Germinal center (tissue), 1 donor: ENCODE measurements at regions not wholly inside any gene's neighbourhood (a gene's known extent, or its start where the extent isn't known, plus 50 kb on each side); places are given as distances from the start of the nearest gene placed in this dataset.
"Not testable (repeated sequence)": the region's sequence is repeated elsewhere in the genome, so short reads cannot be mapped to it uniquely, and the experiment has no call there.

Experiments
- DNase-seq: peaks from one replicate; pipeline ENCODE4 v3.0.0; 2012; ENCODE audit warnings: mixed read lengths, low spot score

GRCh38 chr16:16618963-16619465 is 240.1 kb downstream of the NPIPA7 start:
- not testable (repeated sequence) for DNase-seq

DNA sequence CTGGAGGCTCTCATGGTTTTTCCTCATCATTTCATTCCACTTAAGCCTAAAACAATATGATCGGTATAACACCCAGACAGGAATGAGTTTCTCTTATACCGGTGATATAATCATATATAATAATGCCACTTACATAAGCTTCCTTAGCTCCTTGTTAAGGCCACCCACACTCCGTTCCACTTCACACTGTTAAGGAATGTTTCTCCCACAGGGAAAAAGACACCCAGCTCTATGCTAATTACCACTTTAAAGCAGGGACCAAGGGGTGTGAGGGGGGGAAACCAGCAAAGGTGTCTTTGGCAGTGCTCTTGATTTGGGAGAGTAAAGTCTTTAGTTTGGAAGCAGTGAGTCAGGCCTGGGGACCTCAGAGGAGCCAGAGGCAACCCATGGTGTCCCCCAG is 245.4 kb downstream of the NPIPA7 start:
- not testable (repeated sequence) for DNase-seq

GRCh38 chr16:16625140-16625539 is 246.2 kb downstream of the NPIPA7 start:
- DNase-seq, result not testable (repeated sequence)

DNA sequence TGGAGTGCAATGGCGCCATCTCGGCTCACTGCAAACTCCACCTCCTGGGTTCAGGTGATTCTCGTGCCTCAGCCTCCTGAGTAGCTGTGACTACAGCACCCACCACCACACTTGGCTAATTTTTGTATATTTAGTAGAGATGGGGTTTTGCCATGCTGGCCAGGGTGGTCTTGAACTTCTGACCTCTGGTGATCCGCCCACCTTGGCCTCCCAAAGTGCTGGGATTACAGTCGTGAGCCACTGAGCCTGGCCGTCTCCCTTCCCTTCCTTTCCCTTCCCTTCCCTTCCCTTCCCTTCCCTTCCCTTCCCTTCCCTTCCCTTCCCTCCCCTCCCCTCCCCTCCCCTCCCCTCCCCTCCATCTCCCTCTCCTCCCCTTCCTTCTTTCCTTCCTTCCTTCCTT is 248.9 kb downstream of the NPIPA7 start:
- not testable (repeated sequence) for DNase-seq

DNA sequence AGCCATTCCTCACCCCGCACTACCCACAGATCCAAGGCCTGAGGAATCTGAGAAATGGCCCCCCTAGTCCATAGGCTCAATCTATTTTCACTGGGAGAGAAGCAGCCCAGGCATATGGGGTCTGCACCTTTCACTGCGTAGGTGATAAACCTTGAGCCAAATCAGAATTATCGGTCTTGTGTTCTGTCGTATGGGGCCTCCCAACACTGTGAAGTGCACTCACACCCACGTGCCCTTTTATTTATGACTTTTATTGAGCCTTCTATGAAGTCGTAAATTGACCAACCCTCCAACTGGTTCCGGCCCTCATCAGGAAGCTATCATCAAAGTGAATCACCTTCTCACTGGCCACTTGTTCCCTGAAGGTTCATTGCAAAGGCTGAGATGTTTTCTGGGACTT is 259.3 kb downstream of the NPIPA7 start:
- DNase-seq, result not testable (repeated sequence)

- DNase-seq, result not testable (repeated sequence)
These were observed 259.8 kb downstream of the NPIPA7 start for GRCh38 chr16:16638714-16639113.

- DNase-seq, result not testable (repeated sequence)
These were observed 264.9 kb downstream of the NPIPA7 start for GRCh38 chr16:16643828-16644227.

GRCh38 chr16:16648002-16648401 is 269.1 kb downstream of the NPIPA7 start:
- DNase-seq, result not testable (repeated sequence)

DNA sequence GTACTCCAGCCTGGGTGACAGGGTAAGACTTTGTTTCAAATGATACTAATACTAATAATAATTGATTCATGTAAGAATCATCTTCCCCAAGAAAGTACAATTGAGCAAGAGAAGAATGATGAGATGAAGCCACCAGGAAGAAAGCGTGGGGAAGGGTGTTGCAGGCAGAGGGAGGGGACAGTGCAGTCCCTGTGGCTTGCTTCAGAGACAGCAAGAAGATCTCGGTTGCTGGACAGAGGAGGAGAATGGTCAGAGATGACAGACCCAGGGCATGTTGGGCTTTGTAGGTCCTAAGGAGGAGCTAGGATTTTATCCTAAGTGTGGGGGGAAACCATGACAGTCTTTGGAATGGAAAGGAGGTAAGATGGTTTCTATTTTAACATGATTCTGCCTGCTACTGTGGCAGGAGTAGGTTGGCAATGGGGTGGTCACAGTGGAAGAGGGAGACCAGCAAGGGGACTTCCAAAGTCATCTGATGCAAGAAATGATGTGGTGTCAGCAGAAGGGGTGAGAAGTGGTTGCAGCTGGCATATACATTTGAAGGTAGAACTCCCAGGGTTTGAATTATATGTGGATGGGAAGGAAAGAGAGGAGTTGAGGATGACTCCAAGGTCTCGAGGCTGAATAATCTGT is 293.4 kb downstream of the NPIPA7 start:
- DNase-seq, result not testable (repeated sequence)

DNA sequence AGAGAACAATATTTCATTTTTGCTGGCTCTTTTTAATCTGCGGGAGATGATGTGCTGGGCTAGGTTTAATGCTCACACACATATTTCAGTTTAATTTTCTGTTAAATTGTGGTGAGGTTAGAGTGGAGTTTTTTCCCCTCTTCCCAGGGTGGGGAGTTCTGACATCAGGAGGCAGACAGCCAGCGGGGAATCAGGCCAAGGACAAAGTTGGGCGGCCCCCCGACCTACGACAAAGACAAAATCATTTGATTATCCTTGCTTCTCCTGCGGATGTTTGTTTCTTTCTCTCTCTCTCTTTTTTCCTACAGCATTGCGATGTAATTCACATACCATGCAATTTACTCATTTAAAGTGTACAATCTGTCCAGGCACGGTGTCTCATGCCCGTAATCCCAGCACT is 295.9 kb downstream of the NPIPA7 start:
- DNase-seq, result not testable (repeated sequence)

DNA sequence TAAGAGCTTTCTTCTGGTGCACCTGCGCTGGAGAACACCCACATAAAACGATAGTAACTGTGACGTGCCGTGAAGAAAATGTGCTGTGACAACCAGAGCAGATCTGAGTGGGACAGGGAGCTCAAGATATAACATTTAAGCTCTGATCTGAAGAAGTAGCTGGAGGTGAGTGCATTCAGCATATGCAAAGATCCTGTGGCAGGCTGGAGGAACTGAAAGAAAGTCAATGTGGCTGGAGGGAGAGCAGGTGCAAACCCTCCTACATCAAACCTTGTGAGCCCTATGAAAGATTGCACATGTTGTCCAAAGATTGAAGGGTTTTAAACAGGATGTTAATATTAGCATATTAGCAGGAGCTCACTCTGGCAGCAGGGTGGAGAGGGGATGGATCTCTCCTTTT is 342.9 kb downstream of the NPIPA7 start:
- DNase-seq, result not testable (repeated sequence)

DNA sequence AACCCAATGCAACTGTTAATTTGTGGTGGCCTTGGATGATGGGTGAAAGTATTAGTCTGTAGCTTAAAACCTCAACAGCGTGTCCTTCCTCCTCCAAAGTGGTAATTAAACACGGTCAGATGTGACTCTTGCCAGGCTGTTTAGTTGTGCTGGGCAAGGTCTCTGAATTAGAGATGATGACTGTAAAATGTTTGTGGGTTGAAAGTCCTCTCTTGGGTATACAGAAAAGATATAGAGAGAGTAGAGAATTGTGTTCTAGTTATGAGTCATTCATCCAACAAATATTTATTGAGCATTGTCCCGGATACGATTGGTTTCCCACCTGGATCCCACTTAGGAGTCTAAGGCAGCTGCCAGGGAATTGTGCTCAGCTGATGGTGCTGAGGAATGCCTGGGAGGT is 343.7 kb downstream of the NPIPA7 start:
- DNase-seq, result not testable (repeated sequence)

DNA sequence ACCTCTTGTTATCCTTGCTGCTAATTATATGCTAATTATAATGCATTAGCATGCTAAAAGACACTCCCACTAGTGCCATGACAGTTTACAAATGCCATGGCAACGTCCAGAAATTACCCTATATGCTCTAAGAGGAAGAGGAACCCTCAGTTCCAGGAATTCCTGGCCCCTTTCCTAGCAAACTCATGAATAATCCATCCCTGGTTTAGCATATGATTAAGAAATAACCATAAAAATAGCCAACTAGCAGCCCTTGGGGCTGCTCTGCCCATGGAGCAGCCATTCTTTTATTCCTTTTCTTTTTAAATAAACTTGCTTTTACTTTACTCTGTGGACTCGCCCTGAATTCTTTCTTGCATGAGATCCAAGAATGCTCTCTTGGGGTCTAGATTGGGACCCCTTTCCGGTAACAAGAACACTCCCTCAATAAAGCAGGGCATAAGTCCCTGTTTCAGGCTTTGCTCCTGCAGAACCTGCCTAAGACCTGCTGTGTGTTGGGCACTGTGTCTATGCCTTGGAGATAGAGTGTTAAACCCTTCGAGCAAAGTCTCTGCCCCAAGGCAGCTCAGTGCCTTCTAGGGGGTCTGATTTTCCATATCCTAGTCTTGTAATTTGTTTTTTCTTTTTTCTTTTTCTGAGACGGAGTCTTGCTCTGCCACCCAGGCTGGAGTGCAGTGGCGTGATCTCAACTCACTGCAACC is 345.0 kb downstream of the NPIPA7 start:
- not testable (repeated sequence) for DNase-seq

DNA sequence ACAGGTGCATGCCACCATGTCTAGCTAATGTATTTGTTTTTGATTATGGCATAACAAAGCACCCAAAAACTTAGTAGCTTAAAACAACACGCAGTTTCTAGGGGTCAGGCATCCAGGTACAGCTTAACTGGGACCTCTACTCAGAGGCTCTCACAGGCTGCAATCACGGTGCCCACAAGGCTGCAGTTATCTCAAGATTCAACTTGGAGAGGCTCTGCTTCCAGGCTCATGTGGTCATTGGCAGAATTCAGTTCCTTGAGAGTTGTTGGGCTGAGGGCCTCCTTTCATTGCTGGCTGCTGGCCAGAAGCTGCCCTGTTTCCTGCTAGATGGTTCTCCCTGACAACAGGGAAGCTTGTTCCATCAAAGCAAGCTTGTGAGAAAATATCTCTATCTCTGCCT is 348.1 kb downstream of the NPIPA7 start:
- DNase-seq, result not testable (repeated sequence)

- not testable (repeated sequence) for DNase-seq
These were observed 363.6 kb downstream of the NPIPA7 start for GRCh38 chr16:16742573-16742972.

DNA sequence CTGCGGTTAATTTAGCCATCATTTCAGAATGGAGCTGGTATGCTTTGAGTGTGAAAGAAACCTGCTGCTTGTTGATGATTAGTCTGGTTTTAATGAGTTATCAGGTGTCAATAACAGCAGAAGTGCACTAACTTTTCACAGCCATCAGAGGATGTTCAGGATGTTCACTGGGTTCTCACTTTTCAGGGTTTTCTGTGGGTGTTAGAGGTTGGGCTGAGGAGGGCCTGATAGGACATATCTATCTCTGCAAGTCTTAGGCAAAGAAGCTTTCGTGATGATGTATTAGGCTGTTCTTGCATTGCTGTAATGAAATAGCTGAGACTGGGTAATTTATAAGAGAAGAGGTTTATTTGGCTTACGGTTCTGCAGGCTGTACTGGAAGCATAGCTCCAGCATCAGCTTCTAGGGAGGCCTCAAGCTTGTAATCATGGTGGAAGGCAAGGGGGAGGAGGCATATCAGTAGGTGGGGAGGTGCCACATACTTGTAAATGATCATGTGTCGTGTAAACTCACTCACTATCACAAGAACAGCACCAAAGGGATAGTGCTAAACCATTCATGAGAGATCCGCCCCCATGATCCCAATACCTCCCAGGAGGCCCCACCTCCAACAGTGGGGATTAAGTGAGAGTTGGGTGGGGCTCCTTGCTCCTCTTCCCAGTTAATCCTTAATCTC is 376.2 kb downstream of the NPIPA7 start:
- not testable (repeated sequence) for DNase-seq

GRCh38 chr16:16763449-16763848 is 384.5 kb downstream of the NPIPA7 start:
- DNase-seq, result no peak

- not testable (repeated sequence) for DNase-seq
These were observed 391.8 kb downstream of the NPIPA7 start for GRCh38 chr16:16770717-16771116.

GRCh38 chr16:16774389-16774788 is 395.4 kb downstream of the NPIPA7 start:
- no peak for DNase-seq

- DNase-seq, result no peak
These were observed 399.4 kb downstream of the NPIPA7 start for GRCh38 chr16:16778332-16778731.

DNA sequence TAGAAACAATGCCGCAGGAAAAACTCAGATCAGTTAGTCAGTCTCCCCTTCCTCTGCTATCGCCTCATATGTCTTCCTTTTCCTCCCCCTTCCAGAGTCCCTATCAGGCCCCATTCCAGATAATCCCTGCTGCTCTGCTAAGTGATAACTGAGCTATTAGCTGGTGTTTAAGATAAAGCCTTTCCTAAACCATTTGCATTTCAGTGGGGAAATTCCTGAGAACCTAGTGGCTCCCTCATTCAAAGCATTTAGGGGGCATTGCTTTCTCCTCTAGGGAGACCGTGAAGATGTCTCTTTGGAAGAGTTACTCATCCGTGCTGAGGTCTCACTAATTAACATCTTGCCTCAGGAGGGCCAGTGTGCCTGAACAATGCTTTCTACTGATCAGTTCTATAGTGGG is 401.6 kb downstream of the NPIPA7 start:
- no peak for DNase-seq

GRCh38 chr16:16782153-16782552 is 403.2 kb downstream of the NPIPA7 start:
- DNase-seq, result no peak

- no peak for DNase-seq
These were observed 409.1 kb downstream of the NPIPA7 start for GRCh38 chr16:16788004-16788403.
